Neural progenitor cell (in vitro differentiated cells): ENCODE measurements at regions not wholly inside any gene's neighbourhood (a gene's known extent, or its start where the extent isn't known, plus 50 kb on each side); places are given as distances from the start of the nearest gene placed in this dataset.

Source experiments
- CTCF ChIP-seq: fragments of 200-600 bp; sonication (generic); IDR thresholded peaks from 2 replicates; pipeline ENCODE4 v1.5.1; 2017; ENCODE audit warnings: antibody characterized with exemption, mild to moderate bottlenecking
- EZH2 ChIP-seq: fragments of 200-600 bp; sonication (generic); IDR thresholded peaks from 2 replicates; pipeline ENCODE4 v1.6.1; 2017; ENCODE audit warnings: antibody characterized with exemption, mild to moderate bottlenecking, moderate library complexity
- EZH2phosphoT487 ChIP-seq: fragments of 200-600 bp; sonication (generic); IDR thresholded peaks from 2 replicates; pipeline ENCODE4 v1.6.1; 2017; ENCODE audit warnings: antibody characterized with exemption

- TF ChIP-seq CTCF (no peak), EZH2phosphoT487 (no peak), EZH2 (no peak)
Measured at GRCh38 chr3:168864107-168865021, 768.6 kb upstream of the GOLIM4 start.
